ENCODE measurements at regions not wholly inside any gene's neighbourhood (a gene's known extent, or its start where the extent isn't known, plus 50 kb on each side); places are given as distances from the start of the nearest gene placed in this dataset.

DNA sequence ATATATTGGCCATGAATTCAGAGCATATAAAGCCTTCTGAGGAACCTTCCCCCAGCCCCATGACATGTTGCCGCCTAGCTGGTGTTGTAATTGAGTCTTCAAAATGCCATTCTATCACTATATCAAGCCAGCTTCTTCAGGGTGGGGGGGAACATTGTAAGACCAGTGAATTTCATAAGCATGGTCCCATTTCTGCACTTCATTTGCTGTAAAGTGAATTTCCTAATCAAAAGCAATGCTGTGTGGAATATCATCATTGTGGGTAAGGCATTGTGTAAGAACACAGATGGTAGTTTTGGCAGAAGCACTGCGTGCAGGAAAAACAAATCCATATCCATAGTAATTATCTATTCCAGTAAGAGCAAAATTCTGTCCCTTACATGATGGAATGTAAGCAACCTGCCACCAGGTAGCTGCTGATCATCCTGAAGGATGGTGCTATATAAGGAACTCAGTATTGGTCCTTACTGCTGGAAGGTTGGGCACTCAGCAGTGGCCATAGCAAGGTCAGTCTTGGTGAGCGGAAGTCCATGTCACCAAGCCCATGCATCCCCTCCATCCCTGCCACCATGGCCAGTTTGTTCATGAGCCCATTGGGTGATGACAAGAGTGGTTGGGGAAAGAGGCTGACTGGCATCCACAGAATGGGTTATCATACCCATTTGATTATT is 159.4 kb downstream of the COPS8 start:
- DNase-seq (ENCODE audit: low spot score), result no peak

DNA sequence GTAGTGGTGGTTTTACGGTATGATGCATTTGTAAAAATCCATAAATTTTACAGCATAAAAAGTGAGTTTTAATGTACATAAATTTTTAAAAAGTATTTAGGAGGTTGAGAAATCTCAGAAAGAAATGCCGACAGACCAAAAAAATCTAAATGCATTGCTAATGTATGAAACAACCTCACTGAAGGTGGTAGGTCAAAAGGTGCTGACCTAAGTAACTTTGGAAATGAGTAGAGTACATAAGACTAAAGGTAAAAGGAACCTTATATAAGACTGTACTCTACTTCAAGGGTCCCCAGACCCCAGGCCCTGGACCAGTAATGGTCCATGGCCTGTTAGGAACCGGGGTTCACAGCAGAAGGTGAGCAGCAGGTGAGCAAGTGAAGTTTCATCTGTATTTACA is 163.4 kb downstream of the COL6A3 start:
- DNase-seq (ENCODE audit: low spot score), result no peak

DNA sequence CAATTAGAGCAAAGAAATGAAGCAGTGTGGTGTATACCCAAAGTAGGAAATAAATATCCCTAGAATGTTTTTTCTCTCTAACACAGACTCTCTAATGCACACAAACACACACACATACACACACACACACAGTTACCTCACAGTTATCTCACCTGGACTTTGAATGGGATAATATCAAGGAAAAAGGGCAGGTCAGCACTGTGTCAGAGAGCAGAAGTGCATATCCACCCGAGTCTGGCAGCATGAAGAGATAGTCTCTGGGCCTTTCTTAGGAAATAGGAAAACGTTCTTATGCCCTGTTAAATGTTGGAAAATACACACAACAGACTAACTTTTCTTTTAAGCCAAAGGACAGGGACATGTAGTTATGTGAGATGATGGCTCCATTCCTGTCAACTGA is 162.0 kb downstream of the COL6A3 start:
- DNase-seq (ENCODE audit: low spot score), result no peak

DNA sequence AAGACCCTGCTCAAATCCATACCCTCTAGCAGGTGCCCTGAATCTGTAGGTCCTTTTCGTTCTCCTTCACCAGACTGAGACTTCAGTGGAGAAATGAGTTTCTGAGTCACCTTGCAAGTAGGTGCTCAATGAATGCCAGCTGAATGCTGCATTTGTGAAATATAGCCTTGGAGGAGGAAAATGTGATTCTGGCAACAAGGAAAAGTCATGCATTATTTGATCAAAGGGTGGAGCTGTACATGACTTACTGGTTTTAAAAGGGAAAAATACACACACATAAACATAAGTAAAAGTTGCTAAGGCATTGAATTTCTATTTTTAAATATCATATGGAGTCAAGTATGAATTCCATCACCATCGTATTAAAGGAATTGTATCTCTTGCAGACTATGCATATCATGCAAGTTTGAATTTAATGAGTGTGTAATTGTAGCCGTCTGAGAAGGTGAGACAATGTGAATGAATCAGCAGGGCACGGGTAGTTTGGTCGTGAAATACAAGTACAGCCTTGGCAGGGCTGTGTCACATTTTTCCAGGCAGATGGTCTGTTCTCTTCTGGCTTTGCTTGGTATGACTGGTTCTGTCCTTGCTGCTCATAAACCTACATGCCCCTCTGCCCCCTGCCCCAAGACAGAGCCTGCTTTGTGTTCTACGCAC is 160.8 kb downstream of the COL6A3 start:
- DNase-seq (ENCODE audit: low spot score), result no peak

DNA sequence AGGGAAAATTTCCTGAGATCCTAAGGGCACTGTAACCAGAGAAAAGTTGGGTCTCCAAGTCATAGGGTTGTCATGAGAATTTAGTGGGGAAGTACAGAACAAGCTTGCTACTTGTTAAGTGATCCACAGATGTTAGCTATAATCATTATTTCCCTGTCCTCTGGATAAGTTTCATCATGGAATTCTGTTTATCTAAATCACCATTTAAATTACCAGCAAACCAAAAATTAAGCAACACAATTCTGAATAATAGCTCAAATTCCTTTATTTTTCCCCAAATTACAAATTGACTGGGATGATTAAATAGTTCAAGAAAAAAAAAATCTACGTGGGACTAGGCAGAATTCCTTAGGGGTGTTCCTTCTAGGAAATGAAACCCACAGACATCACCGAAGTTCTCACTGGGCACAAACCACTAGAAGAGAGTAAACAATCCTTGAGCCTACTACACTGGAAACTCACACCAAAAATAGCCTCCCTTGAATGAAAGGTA is 159.5 kb downstream of the COL6A3 start:
- DNase-seq (ENCODE audit: low spot score), result no peak

DNA sequence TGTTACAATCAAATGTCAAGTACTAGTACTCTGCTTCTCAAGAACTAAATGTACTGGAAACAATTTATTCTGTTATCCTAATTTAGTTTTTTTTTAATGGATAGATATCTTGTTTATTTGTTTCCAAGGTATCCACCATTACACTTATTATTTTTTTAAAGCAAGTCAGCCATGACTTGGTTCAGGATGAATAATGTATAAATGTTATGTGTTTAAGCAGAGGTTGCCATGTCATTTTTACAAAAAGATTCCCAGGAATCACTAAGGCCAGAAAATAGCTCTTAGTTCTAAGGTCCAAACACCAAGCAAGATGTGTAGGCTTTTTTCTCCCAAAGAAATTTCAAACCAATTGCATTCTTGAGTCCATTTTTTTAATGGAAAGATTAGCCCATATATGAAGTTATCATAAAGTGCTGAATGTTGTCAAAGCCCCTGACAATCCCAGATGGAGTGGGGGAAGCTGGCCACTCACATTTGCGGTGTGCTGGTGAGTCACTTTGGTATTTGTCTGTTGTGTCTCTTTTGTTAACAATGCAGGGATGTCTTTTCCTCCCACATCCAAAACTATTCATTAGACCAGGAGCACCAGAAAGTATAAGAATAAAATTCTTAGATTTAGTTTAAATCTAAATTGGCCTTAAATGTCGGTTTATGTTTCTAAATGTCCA is 158.9 kb downstream of the COL6A3 start:
- DNase-seq (ENCODE audit: low spot score), result no peak

DNA sequence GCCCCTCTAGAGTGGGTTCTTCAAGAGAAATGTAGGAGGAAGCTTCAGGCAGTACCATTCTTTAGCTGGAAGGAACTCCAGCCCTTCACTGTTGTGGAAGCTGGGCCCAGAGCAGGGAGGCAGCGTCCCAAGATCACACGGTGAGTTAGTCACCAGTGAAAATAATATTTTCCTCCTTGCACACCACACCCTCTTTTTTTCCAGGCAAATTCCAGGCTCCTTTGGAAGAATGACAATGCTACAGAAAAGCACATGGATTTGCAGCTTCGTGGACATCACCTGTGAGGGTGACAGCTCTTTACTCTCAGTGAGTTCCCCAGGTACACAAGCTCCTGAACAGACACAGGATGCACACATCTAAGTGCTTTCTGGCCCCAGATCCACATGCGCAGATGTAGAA is 157.1 kb downstream of the COL6A3 start:
- no peak for DNase-seq (ENCODE audit: low spot score)

DNA sequence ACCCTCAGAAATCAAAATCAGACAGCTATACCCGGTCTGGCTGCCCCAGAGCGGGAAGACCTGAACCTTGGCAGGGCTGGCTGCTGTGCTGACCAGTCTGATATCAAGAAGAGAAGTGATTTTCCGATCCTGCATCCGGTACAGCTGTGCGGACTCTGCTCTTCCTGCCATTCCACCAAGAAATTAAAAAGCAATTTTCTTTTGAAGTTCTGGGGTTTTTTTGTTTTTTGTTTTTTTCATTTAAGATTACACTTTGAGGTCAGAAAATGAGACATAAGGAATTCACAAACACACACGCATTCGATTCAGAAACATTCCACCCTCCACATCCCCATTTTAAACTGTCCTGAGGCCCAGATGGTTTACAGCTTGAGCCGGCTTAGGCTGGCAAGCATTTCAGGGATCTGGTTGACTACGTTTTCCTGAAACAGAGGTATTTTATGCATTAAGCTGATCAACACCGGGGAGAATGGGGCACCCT is 156.5 kb downstream of the COL6A3 start:
- DNase-seq (ENCODE audit: low spot score), result no peak

DNA sequence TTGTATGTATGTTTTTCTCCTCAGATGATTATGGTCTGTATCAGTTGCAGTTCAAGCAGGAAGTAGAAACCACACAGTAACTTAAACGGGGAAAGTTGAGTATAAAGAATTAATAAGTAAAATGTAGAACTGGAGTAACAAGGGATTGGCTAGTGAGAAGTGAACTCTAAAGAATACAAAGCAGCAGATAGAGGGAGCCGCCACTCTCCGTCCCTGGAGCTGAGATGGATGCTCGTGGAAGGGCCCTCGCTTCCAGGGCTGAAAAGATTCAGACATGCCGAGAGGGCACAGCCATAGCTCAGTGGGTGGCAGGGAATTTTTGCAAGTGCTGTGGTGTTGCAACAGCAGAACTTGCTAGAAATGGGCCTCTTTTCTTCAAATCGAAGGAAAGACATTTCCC is 155.8 kb downstream of the COL6A3 start:
- DNase-seq (ENCODE audit: low spot score), result no peak

DNA sequence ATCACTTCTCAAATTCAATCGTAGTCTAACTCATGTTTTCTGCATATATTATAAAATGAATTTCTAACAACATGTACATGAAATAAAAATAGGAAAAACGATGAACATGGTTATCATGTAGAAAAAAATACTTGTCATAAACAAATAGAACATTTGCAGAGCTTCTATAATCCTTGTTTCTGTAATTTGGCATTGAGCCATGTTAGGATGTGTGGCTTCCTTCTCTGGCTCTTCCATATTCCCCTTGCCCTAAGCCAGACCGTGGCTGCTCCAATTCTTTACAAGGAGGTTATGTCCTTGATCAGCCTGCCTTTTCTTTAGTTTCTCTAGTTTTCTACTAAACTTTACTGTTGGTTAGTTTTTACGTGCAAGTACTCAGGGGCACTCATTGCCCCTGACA is 155.3 kb downstream of the COL6A3 start:
- no peak for DNase-seq (ENCODE audit: low spot score)

DNA sequence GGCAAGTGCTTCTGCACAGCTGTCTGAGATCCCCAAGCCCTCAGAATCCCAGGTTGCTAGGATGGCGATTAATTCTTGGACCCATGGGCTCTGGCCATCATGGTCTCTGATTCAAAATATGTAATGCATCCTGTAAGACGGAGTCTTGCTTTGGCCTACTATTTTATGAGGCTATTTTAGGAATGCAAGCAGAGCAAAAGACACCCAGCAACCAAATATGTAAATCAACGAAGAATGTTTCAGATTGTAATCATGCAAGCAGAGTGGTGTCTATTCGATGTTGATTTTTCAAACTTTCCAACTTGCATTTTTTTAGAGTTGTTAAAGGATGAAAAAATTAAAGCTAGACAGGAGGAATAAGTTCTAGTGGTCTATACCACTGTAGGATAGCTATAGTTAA is 154.8 kb downstream of the COL6A3 start:
- DNase-seq (ENCODE audit: low spot score), result no peak

DNA sequence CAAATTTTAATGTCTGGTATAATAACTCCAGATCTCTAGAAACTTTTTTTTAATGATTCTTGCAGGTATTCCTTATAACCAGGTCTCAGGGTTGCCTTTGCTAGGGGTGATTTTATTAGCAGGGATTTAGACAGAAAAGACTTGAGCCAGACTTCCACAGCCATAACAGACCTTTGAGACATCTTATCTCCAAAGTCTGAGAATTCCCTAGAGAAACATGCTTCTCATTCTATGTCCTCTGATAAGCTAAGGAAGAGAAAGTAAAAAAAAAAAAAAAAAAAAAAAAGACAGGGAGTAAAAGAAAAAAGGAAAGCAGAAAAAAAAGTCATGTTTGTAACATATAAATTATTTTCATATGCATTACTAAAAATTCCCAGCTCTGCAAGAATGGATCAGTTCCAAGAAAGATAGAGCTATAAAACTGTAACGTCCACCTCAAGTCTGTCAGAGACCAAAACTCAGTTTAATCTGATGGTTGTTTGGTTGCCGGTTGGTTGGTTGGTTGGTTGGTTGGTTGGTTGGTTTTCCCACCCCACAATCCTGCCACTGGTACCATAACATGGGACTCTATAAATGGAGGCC is 153.8 kb downstream of the COL6A3 start:
- DNase-seq (ENCODE audit: low spot score), result no peak

DNA sequence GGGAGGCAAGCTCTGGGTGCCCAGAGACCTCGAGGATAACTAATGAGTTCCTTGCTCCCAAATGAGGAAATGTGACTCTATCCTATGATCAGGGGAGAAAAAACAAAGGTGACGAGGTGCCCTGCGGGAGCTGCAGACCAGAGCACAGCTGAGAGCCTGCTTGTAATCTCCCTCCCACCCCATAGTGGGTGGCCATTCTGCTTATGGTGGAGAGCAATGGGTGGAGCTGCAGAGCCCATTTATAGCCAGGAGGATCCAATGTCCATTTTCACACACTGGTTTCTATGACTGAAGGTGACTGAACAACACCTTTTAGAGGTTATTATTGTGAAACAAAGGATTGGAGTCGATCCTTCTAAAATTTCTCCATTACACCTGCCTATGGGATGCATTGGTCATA is 153.3 kb downstream of the COL6A3 start:
- DNase-seq (ENCODE audit: low spot score), result no peak

DNA sequence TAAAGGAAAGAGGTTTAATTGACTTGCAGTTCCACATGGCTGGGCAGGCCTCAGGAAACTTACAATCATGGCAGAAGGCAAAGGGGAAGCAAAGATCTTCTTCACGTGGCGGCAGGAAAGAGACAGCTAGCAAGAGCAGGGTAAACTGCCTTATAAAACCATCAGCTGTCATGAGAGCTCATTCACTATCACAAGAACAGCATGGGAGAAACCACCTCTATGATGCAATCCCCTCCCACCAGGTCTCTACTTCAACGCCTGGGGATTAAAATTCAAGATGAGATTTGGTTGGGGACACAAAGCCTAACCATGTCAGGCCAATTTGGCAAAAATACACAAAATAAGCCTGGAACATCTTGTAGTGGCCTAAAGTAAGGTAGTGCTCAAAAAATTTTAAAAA is 152.6 kb downstream of the COL6A3 start:
- no peak for DNase-seq (ENCODE audit: low spot score)

DNA sequence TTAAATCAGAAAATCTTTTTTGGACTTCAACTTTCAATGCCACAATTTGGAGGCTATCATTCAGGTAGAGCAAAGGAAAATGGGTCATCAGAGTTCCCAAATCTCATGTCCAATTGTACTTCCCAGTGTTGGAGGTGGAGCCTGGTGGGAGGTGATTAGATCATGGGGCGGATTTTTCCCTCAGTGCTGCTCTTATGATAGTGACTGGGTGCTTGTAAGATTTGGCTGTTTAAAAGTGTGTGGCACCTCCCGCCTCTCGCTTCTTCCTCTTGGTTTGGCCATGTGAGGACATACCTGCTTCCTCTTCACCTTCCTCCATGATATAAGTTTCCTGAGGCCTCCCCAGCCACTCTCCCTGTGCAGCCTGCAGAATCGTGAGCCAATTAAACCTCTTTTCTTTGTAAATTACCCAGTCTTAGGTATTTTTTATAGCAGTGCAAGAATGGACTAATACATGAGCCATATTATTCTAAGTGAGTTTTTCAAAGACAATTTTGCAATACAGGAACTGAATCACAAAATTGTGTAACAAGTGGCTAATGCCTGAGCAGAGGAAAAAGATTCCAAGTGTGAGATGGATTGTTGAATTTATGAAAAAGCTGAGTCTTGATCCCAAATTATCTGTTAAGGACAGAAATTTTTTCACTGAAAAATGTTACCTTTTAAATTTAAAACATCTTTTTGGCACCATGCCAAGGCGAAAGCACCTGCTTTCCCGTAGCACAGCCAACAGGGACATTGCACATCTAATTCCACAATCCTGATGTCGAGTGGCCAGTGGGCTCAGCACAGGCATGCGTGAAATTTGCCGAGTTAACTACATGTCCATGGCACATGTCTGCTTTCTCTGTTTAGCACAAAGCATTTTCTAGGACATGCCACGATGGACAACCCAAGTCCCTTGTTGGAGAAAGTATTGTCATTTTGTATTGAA is 150.9 kb downstream of the COL6A3 start:
- DNase-seq (ENCODE audit: low spot score), result no peak

DNA sequence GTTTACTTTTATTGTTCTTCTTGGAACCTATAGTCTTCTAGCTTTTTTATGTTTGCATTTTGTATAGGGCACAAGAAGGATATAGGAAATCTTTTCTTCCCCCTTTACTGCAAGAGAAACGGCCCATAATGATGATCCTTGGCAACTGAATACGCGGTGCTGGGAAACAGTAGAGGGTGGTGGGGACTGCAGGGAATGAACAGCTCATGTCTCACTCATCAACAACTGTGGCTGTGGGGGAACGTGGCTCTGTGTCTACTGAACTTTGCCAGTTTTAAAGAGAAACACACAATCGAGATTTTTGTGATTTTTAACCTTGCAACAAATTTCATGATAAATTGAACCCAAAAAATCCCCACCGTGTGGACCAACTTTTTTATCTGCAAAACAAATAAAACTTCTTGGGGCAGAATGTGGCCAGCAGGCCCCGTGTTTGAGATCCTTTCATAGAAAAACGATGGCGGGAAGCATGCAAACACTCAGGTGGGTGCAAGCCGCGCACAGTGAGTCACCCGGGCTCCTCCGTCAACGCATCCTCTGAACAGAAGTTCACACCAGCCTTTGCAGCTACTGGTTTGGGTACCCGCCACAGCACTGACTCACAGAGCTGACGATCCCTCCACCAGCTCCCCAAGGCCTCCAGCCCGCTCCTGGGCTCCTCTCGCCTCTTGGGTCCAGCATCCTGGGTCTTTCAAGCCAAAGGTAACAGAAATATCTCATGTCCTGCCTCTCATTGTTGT is 149.3 kb downstream of the COL6A3 start:
- no peak for DNase-seq (ENCODE audit: low spot score)

DNA sequence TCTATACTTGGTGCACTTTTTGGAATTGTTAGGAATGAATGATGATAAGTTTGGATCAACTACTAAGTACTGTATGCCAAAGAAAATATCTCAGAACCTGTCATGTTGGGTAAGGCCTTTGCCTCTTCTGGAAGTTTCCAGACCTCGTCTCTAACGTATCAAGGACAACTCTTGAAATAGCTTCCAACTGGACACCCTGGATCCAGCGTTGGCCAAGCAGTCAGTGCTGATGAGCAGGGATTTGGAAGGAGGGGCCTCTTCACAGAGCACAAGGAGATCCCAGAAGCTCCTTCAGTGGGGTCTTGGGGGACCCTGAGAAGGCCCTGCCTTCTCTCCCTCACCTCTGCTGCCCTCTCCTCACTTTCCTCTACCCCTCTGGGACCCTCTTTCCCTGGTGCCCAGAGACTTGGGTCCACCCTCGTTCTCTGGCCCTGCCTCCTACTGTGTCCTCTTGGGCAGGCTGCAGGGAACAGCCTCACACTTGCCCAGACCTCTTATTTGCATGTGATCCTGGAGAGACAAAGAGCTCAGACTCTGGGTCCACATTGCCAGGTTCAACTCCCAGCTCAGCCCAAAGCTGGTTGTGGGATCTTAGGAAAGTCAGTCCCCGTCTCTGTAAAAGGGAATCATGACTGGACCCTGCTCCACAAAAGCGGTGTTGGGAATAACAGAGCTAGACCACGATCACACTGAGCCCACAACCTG is 145.8 kb downstream of the COL6A3 start:
- no peak for DNase-seq (ENCODE audit: low spot score)

DNA sequence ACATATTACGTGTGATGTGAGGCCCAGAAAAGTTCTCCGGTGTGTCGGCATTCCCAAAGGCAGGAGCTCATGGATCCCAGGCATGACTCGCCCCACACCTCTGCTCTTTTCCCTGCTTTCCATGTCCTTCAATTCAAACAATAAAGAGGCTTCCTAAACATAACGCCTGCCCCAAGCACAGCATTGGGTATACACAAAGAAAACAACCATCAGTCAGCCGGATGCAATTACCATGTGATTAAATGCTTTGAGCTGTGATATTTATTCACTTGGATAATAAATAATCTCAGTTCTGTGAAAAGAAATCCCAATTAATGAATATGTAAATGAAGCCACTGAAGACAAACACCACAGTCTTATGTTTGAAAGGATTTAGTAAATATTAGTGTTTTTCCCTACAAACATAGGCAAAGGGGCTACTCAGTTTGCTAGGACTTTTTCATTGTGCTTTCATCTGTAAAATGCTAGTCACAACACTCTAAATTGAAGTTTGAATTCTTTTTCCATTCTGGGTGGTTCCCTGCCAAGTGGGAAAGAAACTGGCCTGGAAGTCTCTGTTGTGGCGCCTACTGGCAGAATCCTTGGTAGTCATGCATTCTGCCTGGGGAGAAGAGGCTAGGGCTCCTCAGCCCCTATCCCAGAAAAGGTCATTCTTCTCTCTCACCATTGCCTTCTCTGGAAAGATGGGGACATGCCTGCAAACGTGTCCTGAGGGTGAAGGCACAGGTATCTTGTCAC is 144.7 kb downstream of the COL6A3 start:
- no peak for DNase-seq (ENCODE audit: low spot score)

DNA sequence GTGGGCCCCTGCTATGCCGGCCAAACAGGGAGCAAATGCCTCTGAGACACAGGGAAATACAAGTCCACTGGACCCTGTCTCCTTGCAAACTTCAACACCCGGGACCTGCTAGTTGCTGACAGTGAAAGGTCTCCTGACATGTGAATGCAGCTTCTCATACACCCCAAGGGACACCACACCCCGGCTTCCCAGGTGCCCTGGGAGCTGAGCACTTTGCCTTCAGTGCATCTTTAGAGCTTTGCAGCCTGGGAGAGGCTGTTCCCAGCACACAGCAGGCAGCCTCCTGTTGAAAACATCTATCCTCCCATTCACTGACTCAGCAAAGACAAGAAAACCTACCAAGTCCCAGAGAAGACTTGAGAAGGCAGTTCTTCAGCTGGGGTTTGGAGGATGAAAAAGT is 143.4 kb downstream of the COL6A3 start:
- no peak for DNase-seq (ENCODE audit: low spot score)

Measured in ecto neural progenitor cell (in vitro differentiated cells).